OCI-LY1 (cell line): ENCODE measurements at regions not wholly inside any gene's neighbourhood (a gene's known extent, or its start where the extent isn't known, plus 50 kb on each side); places are given as distances from the start of the nearest gene placed in this dataset.

Experiments
- H2AFZ ChIP-seq: fragments of 200-600 bp; sonication (generic), shearing (Covaris generic); 2 replicates; pipeline ENCODE4 v1.6.0; 2014; ENCODE audit warnings: antibody characterized with exemption, mild to moderate bottlenecking, low read length
- H3F3A ChIP-seq: fragments of 200-600 bp; sonication (generic), shearing (Covaris generic); 2 replicates; pipeline ENCODE4 v1.6.0; 2014; ENCODE audit warnings: mild to moderate bottlenecking, antibody characterized with exemption, low read length, moderate library complexity; ENCODE audit not compliant: insufficient read depth
- H3K27ac ChIP-seq: fragments of 200-600 bp; sonication (generic); 2 replicates; pipeline ENCODE4 v1.5.1; 2014; ENCODE audit warnings: low read length, mixed run types, mild to moderate bottlenecking, low read depth; ENCODE audit not compliant: poor library complexity, severe bottlenecking
- H3K27me3 ChIP-seq: fragments of 200-600 bp; sonication (generic); 2 replicates; pipeline ENCODE4 v1.6.0; 2014; ENCODE audit warnings: antibody characterized with exemption, mild to moderate bottlenecking, low read length, moderate library complexity; ENCODE audit not compliant: insufficient read depth
- H3K36me3 ChIP-seq: fragments of 200-600 bp; sonication (generic); 2 replicates; pipeline ENCODE4 v1.6.1; 2014; ENCODE audit warnings: mild to moderate bottlenecking, antibody characterized with exemption, low read length, moderate library complexity, mixed read lengths; ENCODE audit not compliant: insufficient read depth
- H3K4me1 ChIP-seq: fragments of 200-600 bp; sonication (generic); 2 replicates; pipeline ENCODE4 v1.5.1; 2014; ENCODE audit warnings: mild to moderate bottlenecking, low read length, moderate library complexity; ENCODE audit not compliant: insufficient read depth, severe bottlenecking
- H3K4me2 ChIP-seq: fragments of 200-600 bp; sonication (generic), shearing (Covaris generic); 2 replicates; pipeline ENCODE4 v1.6.1; 2014; ENCODE audit warnings: low read length
- H3K4me3 ChIP-seq: fragments of 200-600 bp; sonication (generic); 2 replicates; pipeline ENCODE4 v1.5.1; 2014; ENCODE audit warnings: low read length, low read depth, mild to moderate bottlenecking, mixed read lengths; ENCODE audit not compliant: poor library complexity, severe bottlenecking
- H3K79me2 ChIP-seq: fragments of 200-600 bp; shearing (Covaris generic); 2 replicates; pipeline ENCODE4 v1.6.1; 2016; ENCODE audit warnings: mixed run types, low read length, mixed read lengths; ENCODE audit not compliant: insufficient read depth
- H3K9ac ChIP-seq: fragments of 200-600 bp; sonication (generic), shearing (Covaris generic); 2 replicates; pipeline ENCODE4 v1.6.1; 2014; ENCODE audit warnings: mild to moderate bottlenecking, low read length, mixed read lengths
- H3K9me2 ChIP-seq: fragments of 200-600 bp; sonication (generic), shearing (Covaris generic); 2 replicates; pipeline ENCODE4 v1.6.1; 2014; ENCODE audit warnings: low read depth, mild to moderate bottlenecking, low read length, mixed read lengths
- H3K9me3 ChIP-seq: fragments of 200-600 bp; shearing (Covaris generic); 2 replicates; pipeline ENCODE4 v1.6.1; 2014; ENCODE audit warnings: low read length, mixed read lengths
- H4K20me1 ChIP-seq: fragments of 200-600 bp; sonication (generic), shearing (Covaris generic); 2 replicates; pipeline ENCODE4 v1.6.0; 2016; ENCODE audit warnings: mild to moderate bottlenecking, low read length; ENCODE audit not compliant: insufficient read depth
- EZH2 ChIP-seq: fragments of 200-600 bp; sonication (generic), shearing (Covaris generic); IDR thresholded peaks from 2 replicates; pipeline ENCODE4 v1.8.0; 2017; ENCODE audit warnings: borderline replicate concordance, mixed run types, mild to moderate bottlenecking, antibody characterized with exemption, low read length, moderate library complexity, mixed read lengths
- TF ChIP-seq, protein P1 (sequence below): fragments of 200-600 bp; sonication (generic), shearing (Covaris generic); IDR thresholded peaks from 2 replicates; pipeline ENCODE4 v1.5.1; 2017; ENCODE audit warnings: mild to moderate bottlenecking, antibody characterized with exemption, low read length, moderate library complexity, mixed read lengths

DNA sequence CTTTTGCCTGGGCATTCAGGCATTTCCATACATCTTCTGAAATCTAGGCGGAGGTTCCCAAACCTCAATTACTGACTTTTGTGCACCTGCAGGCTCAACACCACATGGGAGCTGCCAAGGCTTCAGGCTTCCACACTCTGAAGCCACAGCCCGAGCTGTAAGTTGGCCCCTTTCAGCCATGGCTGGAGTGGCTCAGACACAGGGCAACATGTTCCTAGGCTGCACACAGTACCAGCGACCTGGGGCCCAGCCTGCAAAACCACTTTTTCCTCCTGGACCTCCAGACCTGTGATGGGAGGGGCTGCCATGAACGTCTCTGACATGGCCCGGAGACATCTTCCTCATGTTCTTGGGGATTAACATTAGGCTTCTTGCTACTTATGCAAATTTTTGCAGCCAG, 1558.2 kb upstream of the PCDH20 start:
- Histone ChIP-seq H3K27ac (no peak overlapping the region), H3F3A (no peaks in the 10 kb centered on the region), H4K20me1 (no peaks in the 10 kb centered on the region), H3K9me3 (no peaks in the 10 kb centered on the region), H3K79me2 (no peaks in the 10 kb centered on the region), H3K36me3 (no peaks in the 10 kb centered on the region), H3K9ac (no peak overlapping the region), H2AFZ (no peak overlapping the region), H3K9me2 (no peaks in the 10 kb centered on the region), H3K4me2 (no peak overlapping the region), H3K4me1 (no peaks in the 10 kb centered on the region), H3K27me3 (no peaks in the 10 kb centered on the region), H3K4me3 (no peak overlapping the region)
- no peak for TF ChIP-seq EZH2
- TF ChIP-seq, protein P1, sequence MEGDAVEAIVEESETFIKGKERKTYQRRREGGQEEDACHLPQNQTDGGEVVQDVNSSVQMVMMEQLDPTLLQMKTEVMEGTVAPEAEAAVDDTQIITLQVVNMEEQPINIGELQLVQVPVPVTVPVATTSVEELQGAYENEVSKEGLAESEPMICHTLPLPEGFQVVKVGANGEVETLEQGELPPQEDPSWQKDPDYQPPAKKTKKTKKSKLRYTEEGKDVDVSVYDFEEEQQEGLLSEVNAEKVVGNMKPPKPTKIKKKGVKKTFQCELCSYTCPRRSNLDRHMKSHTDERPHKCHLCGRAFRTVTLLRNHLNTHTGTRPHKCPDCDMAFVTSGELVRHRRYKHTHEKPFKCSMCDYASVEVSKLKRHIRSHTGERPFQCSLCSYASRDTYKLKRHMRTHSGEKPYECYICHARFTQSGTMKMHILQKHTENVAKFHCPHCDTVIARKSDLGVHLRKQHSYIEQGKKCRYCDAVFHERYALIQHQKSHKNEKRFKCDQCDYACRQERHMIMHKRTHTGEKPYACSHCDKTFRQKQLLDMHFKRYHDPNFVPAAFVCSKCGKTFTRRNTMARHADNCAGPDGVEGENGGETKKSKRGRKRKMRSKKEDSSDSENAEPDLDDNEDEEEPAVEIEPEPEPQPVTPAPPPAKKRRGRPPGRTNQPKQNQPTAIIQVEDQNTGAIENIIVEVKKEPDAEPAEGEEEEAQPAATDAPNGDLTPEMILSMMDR, result no peak

DNA sequence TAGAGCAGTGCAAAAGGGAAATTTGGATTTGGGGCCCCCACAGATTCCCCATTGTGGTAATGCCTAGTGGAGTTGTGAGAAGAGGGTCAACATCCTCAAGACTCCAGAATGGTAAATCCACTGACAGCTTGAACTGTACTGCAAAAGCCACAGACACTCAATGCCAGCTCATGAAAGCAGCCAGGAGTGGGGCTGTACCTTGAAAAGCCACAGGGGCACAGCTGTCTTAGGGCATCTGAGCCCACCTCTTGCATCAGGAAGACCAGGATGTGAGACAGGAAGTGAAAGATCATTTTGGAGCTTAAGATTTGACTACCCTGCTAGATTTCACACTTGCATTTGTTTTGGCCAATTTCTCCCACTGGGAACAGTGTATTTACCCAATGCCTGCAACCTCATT, 1548.9 kb upstream of the PCDH20 start:
- H3K4me1 ChIP-seq, result no peaks in the 10 kb centered on the region
- no peak overlapping the region for H2AFZ ChIP-seq
- no peaks in the 10 kb centered on the region for H3K79me2 ChIP-seq
- H3K9ac ChIP-seq, result no peak overlapping the region
- no peaks in the 10 kb centered on the region for H3K9me2 ChIP-seq
- H3K4me3 ChIP-seq, result no peak overlapping the region
- H3K9me3 ChIP-seq, result 0 out of 2 replicates have a peak, but pooled peaks cover 2% of the 10 kb centered on the region
- H4K20me1 ChIP-seq, result no peaks in the 10 kb centered on the region
- H3K4me2 ChIP-seq, result no peak overlapping the region
- H3K27me3 ChIP-seq, result no peaks in the 10 kb centered on the region
- H3F3A ChIP-seq, result no peaks in the 10 kb centered on the region
- TF ChIP-seq, protein P1, result no peak
- no peak for TF ChIP-seq EZH2
- no peaks in the 10 kb centered on the region for H3K36me3 ChIP-seq
- no peak overlapping the region for H3K27ac ChIP-seq

- Histone ChIP-seq H2AFZ (no peak overlapping the region), H3K27ac (no peak overlapping the region), H3F3A (no peaks in the 10 kb centered on the region), H4K20me1 (no peaks in the 10 kb centered on the region), H3K36me3 (no peaks in the 10 kb centered on the region), H3K9me3 (no peaks in the 10 kb centered on the region), H3K4me3 (no peak overlapping the region), H3K9me2 (no peaks in the 10 kb centered on the region), H3K79me2 (no peaks in the 10 kb centered on the region), H3K27me3 (no peaks in the 10 kb centered on the region), H3K4me1 (no peaks in the 10 kb centered on the region), H3K9ac (no peak overlapping the region), H3K4me2 (no peak overlapping the region)
- TF ChIP-seq, protein P1, result no peak
- TF ChIP-seq EZH2, result no peak
Measured at GRCh38 chr13:62960723-62961122, 1545.1 kb upstream of the PCDH20 start.
